Karpas-422 (cell line): ENCODE measurements at regions not wholly inside any gene's neighbourhood (a gene's known extent, or its start where the extent isn't known, plus 50 kb on each side); places are given as distances from the start of the nearest gene placed in this dataset.

ENCODE experiments used
- DNase-seq: peaks from one replicate; pipeline ENCODE4 v3.0.0-alpha.2; 2015
- H2AFZ ChIP-seq: fragments of 200-600 bp; sonication (generic); 2 replicates; pipeline ENCODE4 v1.6.1; 2014; ENCODE audit warnings: antibody characterized with exemption, low read length, mixed read lengths
- H3K27ac ChIP-seq: fragments of 200-600 bp; sonication (generic); 2 replicates; pipeline ENCODE4 v1.5.1; 2014; ENCODE audit warnings: mild to moderate bottlenecking, low read length, moderate library complexity
- H3K27me3 ChIP-seq: fragments of 200-600 bp; sonication (generic); 2 replicates; pipeline ENCODE4 v1.6.1; 2014; ENCODE audit warnings: low read length, mixed read lengths
- H3K36me3 ChIP-seq: fragments of 200-600 bp; sonication (generic); 2 replicates; pipeline ENCODE4 v1.6.1; 2014; ENCODE audit warnings: low read length, mixed read lengths; ENCODE audit not compliant: insufficient read depth
- H3K4me1 ChIP-seq: fragments of 200-600 bp; sonication (generic); 2 replicates; pipeline ENCODE4 v1.6.1; 2014; ENCODE audit warnings: mild to moderate bottlenecking, low read length, mixed read lengths
- H3K4me2 ChIP-seq: fragments of 200-600 bp; sonication (generic); 2 replicates; pipeline ENCODE4 v1.6.1; 2014; ENCODE audit warnings: low read length, low read depth, mild to moderate bottlenecking; ENCODE audit not compliant: poor library complexity, severe bottlenecking
- H3K4me3 ChIP-seq: fragments of 200-600 bp; sonication (generic); 2 replicates; pipeline ENCODE4 v1.5.1; 2014; ENCODE audit warnings: mild to moderate bottlenecking, antibody characterized with exemption, low read length, mixed read lengths
- H3K79me2 ChIP-seq: fragments of 200-600 bp; sonication (generic); 2 replicates; pipeline ENCODE4 v1.6.1; 2014; ENCODE audit warnings: mild to moderate bottlenecking, low read length, mixed read lengths
- H3K9ac ChIP-seq: fragments of 200-600 bp; sonication (generic); 2 replicates; pipeline ENCODE4 v1.6.0; 2014; ENCODE audit warnings: low read length
- H3K9me2 ChIP-seq: fragments of 200-600 bp; sonication (generic), shearing (Covaris generic); replicated peaks from 2 replicates; pipeline ENCODE4 v1.6.0; 2014; ENCODE audit warnings: mild to moderate bottlenecking, low read length, moderate library complexity; ENCODE audit not compliant: insufficient read depth
- H3K9me3 ChIP-seq: fragments of 300-700, 200-600 bp; sonication (generic); 2 replicates; pipeline ENCODE4 v1.6.1; 2014; ENCODE audit warnings: low read length, mixed read lengths
- H4K20me1 ChIP-seq: fragments of 200-600 bp; sonication (generic); 2 replicates; pipeline ENCODE4 v1.6.1; 2014; ENCODE audit warnings: mild to moderate bottlenecking, antibody characterized with exemption, low read length, low read depth; ENCODE audit not compliant: insufficient read depth

DNA sequence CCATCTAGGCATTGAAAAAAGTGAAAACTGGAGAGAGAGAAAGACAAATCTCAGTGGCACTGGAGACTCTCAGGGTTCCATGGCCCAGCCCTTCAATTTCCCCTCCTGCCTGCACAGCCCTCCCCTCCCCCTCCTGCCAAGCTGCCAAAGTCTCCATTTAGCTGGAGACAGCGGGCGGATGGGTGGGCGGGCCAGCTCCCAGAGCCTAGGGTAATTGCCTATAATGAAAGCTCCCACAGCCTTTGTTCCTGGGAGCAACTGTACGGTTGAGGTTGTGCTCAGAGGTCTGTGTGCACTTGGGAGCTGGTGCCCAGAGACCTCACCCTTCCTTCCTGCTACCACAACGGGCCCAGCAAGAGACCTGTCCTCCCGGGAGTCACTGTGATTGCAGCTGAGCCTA is 89.6 kb downstream of the NAV1 start:
- Histone ChIP-seq H3K79me2 (no peaks in the 10 kb centered on the region), H3K36me3 (no peaks in the 10 kb centered on the region), H3K27me3 (no peaks in the 10 kb centered on the region), H3K9ac (no peak overlapping the region), H4K20me1 (no peaks in the 10 kb centered on the region), H3K9me3 (no peaks in the 10 kb centered on the region), H3K4me2 (no peak overlapping the region), H3K4me1 (no peaks in the 10 kb centered on the region), H3K27ac (no peak overlapping the region), H3K9me2 (no peaks in the 10 kb centered on the region), H3K4me3 (no peak overlapping the region), H2AFZ (no peak overlapping the region)
- DNase-seq: no peak

DNA sequence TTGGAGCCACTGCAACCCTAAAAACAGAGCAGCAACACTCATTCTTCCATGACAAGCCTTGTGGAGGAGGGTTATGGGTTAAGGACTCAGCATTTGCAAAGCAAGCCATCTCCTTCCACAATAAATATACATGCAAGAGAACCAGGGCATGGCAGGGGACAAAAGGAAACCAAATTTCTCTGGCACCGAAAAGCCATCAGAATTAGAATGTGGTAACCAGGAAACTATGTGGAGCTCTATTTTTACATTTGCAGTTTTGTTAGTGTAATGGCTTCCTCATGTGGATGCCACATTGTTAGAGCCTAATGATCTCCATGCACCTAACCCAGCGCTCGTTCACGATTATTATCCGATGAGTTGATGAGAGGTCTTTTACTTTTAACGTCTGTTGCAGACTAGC is 91.7 kb downstream of the NAV1 start:
- H3K4me1 ChIP-seq: no peaks in the 10 kb centered on the region
- H3K4me2 ChIP-seq: no peak overlapping the region
- no peaks in the 10 kb centered on the region for H4K20me1 ChIP-seq
- no peak overlapping the region for H3K4me3 ChIP-seq
- no peak overlapping the region for H3K9ac ChIP-seq
- H3K27ac ChIP-seq: no peak overlapping the region
- H3K9me3 ChIP-seq: no peaks in the 10 kb centered on the region
- no peak for DNase-seq
- H3K27me3 ChIP-seq: no peaks in the 10 kb centered on the region
- no peak overlapping the region for H2AFZ ChIP-seq
- H3K36me3 ChIP-seq: no peaks in the 10 kb centered on the region
- H3K9me2 ChIP-seq: no peaks in the 10 kb centered on the region
- no peaks in the 10 kb centered on the region for H3K79me2 ChIP-seq

DNA sequence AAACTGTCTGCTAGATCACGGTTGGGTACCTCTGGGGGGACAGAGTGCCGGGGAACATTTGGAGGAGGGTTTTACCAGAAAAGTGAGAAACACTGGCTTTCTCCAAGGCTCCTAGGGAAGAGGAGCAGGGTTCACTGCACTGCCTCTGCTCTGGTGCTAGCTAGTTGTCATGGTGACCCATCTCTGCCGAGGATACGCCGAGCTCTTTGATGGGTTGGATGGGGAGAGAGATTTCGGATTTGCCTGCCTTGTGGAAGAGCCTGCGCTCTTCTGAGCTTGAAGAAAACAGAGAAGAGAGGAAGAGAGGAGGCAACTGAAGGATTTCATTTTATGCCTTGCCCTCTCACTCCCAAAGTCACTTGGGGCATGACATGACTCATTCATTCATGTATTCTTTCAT is 92.1 kb downstream of the NAV1 start:
- Histone ChIP-seq H3K27ac (no peak overlapping the region), H3K4me2 (no peak overlapping the region), H3K4me1 (no peaks in the 10 kb centered on the region), H3K9ac (no peak overlapping the region), H3K4me3 (no peak overlapping the region), H3K27me3 (no peaks in the 10 kb centered on the region), H4K20me1 (no peaks in the 10 kb centered on the region), H3K79me2 (no peaks in the 10 kb centered on the region), H2AFZ (no peak overlapping the region), H3K36me3 (no peaks in the 10 kb centered on the region), H3K9me3 (no peaks in the 10 kb centered on the region), H3K9me2 (no peaks in the 10 kb centered on the region)
- no peak for DNase-seq

DNA sequence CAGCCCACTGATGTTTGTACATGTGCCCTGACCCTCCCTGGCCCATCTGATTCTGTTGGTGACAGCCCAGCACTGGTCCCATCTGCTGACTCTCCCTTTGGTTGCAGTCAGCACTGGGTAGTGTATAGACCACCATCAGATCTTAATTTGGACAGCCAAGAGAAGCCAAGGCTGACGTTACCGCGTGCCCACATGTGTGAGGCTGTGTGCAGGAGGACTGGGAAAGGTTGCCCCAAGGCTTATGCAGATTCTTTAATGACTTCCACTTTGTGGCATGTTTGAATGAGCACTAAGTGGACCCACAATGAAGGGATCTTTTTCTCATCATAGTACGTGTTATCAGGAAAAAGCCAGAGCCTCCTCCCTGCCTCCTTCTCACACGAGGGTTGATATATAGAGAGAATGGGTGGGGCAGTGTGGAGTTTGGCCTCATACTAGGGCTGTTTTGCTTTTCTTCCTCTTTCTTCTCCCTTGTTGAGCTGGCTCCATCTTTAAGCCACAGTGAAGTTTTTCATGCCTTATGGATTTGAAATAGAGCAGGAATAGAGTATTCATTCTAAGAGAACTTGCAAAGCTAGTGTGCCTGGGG is 93.5 kb downstream of the NAV1 start:
- no peak overlapping the region for H3K27ac ChIP-seq
- no peak for DNase-seq
- H3K4me1 ChIP-seq: no peaks in the 10 kb centered on the region
- H3K4me3 ChIP-seq: no peak overlapping the region
- H3K9ac ChIP-seq: no peak overlapping the region
- no peaks in the 10 kb centered on the region for H3K9me3 ChIP-seq
- H3K4me2 ChIP-seq: no peak overlapping the region
- H3K9me2 ChIP-seq: no peaks in the 10 kb centered on the region
- H3K79me2 ChIP-seq: no peaks in the 10 kb centered on the region
- H4K20me1 ChIP-seq: no peaks in the 10 kb centered on the region
- no peak overlapping the region for H2AFZ ChIP-seq
- H3K27me3 ChIP-seq: no peaks in the 10 kb centered on the region
- H3K36me3 ChIP-seq: no peaks in the 10 kb centered on the region

DNA sequence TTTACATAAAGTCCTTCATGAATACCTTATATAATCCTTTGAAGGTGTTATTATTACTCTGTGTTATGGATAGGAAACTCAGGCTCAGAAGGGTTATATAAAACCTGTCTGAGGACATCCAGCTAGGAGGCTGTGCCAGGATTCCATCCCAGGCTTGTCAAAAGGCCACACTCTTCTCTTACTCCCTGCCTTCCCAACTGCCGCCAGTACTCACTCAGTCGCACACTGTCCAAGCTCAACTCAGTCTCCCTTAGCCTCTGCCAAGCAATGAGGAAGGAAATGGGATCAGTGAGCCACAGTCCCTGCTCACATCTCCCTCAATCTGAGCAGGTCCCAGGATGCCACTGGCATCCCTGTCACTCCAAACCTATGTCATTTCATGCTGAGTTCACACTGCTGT is 94.4 kb downstream of the NAV1 start:
- no peaks in the 10 kb centered on the region for H3K36me3 ChIP-seq
- H3K9me3 ChIP-seq: no peaks in the 10 kb centered on the region
- no peak overlapping the region for H3K27ac ChIP-seq
- H4K20me1 ChIP-seq: no peaks in the 10 kb centered on the region
- no peaks in the 10 kb centered on the region for H3K9me2 ChIP-seq
- no peak overlapping the region for H3K9ac ChIP-seq
- no peak overlapping the region for H3K4me3 ChIP-seq
- no peaks in the 10 kb centered on the region for H3K4me1 ChIP-seq
- H2AFZ ChIP-seq: no peak overlapping the region
- no peaks in the 10 kb centered on the region for H3K79me2 ChIP-seq
- H3K4me2 ChIP-seq: no peak overlapping the region
- no peak for DNase-seq
- H3K27me3 ChIP-seq: no peaks in the 10 kb centered on the region

DNA sequence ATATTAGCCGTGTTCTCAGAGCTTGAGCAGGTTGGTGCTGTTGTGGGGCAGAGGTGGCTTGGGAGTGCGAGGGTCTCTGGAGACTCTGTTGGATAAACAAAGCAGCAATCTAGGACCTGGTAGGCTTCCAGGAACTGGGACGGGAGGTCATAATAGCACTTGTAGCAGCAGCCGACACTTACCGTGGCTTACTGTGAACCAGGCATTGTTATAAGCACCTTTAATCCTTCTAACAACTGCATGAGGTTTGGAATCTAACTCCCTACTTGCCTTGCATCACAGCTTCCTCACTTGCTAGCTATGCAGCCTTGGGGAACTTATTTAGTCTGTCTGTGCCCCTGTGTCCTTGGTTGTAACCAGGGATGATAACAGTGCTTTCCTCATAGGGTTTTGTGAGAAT is 94.9 kb downstream of the NAV1 start:
- no peaks in the 10 kb centered on the region for H3K36me3 ChIP-seq
- DNase-seq: no peak
- H3K79me2 ChIP-seq: no peaks in the 10 kb centered on the region
- H3K27ac ChIP-seq: no peak overlapping the region
- no peaks in the 10 kb centered on the region for H3K4me1 ChIP-seq
- H3K9me2 ChIP-seq: no peaks in the 10 kb centered on the region
- no peak overlapping the region for H2AFZ ChIP-seq
- no peaks in the 10 kb centered on the region for H4K20me1 ChIP-seq
- H3K9ac ChIP-seq: no peak overlapping the region
- H3K27me3 ChIP-seq: no peaks in the 10 kb centered on the region
- no peak overlapping the region for H3K4me2 ChIP-seq
- H3K4me3 ChIP-seq: no peak overlapping the region
- no peaks in the 10 kb centered on the region for H3K9me3 ChIP-seq

DNA sequence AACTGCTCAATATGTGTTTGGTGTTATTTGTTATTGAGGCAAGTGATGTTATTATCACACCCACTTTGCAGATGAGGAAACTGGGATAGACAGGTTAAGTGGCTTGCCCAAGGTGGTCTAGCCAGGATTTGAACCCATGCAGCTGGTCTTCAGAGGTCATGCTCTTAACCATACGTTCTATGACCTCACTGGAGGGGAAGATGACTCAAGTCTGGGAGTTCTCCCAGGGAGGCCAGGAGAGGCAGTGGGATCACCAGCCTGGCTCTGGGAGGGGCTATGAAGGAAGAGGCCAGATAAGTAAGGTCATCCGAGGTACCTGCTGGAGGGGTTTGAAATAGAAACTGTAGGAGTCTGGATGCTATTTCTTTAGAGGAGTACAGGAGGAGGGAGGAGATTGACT is 95.3 kb downstream of the NAV1 start:
- H3K27ac ChIP-seq: no peak overlapping the region
- H3K9me2 ChIP-seq: no peaks in the 10 kb centered on the region
- no peaks in the 10 kb centered on the region for H3K27me3 ChIP-seq
- no peak overlapping the region for H3K4me2 ChIP-seq
- no peak overlapping the region for H2AFZ ChIP-seq
- no peaks in the 10 kb centered on the region for H4K20me1 ChIP-seq
- H3K9ac ChIP-seq: no peak overlapping the region
- no peaks in the 10 kb centered on the region for H3K4me1 ChIP-seq
- no peaks in the 10 kb centered on the region for H3K9me3 ChIP-seq
- H3K36me3 ChIP-seq: no peaks in the 10 kb centered on the region
- no peaks in the 10 kb centered on the region for H3K79me2 ChIP-seq
- H3K4me3 ChIP-seq: no peak overlapping the region
- DNase-seq: no peak

DNA sequence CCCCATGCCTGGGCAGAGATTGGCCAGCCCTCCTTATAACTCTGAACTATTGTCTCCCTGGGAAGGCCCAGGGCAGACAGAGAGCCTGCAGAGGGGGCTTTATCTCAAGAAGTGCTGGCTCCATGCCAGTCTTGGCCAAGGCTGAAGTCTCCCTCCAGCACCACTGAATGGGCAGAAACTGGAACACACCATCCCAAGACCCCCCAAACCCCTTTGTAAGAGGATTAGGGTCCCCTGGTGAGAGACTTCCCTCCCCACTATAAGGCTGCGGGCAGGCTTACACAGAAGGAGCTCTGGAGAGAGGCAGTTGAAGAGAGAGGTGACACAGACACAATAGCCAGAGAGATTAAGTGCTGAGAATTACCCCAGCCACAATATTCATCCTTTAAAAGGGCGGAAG is 97.2 kb downstream of the NAV1 start:
- no peak overlapping the region for H3K9ac ChIP-seq
- H3K27ac ChIP-seq: no peak overlapping the region
- no peak overlapping the region for H3K4me3 ChIP-seq
- H3K9me3 ChIP-seq: no peaks in the 10 kb centered on the region
- H3K4me2 ChIP-seq: no peak overlapping the region
- H3K27me3 ChIP-seq: no peaks in the 10 kb centered on the region
- H3K36me3 ChIP-seq: no peaks in the 10 kb centered on the region
- no peak for DNase-seq
- H3K9me2 ChIP-seq: no peaks in the 10 kb centered on the region
- no peaks in the 10 kb centered on the region for H4K20me1 ChIP-seq
- H3K4me1 ChIP-seq: no peaks in the 10 kb centered on the region
- no peak overlapping the region for H2AFZ ChIP-seq
- H3K79me2 ChIP-seq: no peaks in the 10 kb centered on the region

DNA sequence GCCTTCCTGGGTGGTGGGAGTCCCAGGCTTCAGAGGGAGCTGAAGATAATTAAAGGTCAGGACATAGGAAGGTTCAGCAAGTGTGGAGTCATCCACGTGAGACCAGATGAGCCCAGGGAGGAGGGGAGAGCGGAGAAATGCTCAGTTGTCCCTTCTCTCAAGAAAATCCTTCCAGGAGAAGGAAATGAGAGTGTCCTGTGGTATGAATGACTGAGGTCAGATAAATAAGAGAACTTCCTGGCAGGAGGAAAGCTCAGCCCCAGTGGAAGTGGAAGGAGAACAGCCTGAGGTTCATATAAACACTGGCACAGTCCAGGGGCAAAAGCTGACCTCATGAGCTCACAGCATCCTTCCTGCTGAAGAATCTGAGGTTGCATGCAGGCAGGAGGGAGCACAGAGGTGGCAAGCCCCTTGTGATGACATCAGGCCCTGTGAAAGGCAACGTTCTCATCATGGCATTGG is 97.6 kb downstream of the NAV1 start:
- Histone ChIP-seq H3K4me1 (no peaks in the 10 kb centered on the region), H3K9ac (no peak overlapping the region), H3K27ac (no peak overlapping the region), H3K36me3 (no peaks in the 10 kb centered on the region), H4K20me1 (no peaks in the 10 kb centered on the region), H3K4me2 (no peak overlapping the region), H3K4me3 (no peak overlapping the region), H2AFZ (no peak overlapping the region), H3K27me3 (no peaks in the 10 kb centered on the region), H3K9me3 (no peaks in the 10 kb centered on the region), H3K79me2 (no peaks in the 10 kb centered on the region), H3K9me2 (no peaks in the 10 kb centered on the region)
- no peak for DNase-seq
